ENCODE measurements at regions not wholly inside any gene's neighbourhood (a gene's known extent, or its start where the extent isn't known, plus 50 kb on each side); places are given as distances from the start of the nearest gene placed in this dataset.

- no peak for DNase-seq (ENCODE audit: low read depth)
These were observed 606.1 kb upstream of the SLIT2 start for GRCh38 chr4:19645589-19645988.

DNA sequence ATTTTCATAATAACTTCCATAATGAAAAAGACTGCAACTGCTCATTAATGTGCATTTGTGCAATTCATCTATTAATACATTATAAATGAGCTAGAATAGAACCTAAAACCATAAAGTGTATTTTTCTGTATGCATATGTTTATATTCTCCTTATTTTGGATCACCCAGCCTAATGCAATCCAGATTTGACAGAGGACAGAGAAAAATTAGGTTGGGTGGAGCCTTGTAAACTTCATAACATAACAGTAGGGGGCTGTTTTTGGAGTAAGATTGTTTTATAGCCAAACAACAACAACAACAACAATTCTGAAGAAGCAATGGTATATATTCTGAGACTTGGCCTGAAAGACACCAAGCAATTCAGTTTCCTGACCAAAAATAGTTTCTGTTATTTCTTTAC, 615.3 kb upstream of the SLIT2 start:
- DNase-seq (ENCODE audit: low read depth): no peak

DNA sequence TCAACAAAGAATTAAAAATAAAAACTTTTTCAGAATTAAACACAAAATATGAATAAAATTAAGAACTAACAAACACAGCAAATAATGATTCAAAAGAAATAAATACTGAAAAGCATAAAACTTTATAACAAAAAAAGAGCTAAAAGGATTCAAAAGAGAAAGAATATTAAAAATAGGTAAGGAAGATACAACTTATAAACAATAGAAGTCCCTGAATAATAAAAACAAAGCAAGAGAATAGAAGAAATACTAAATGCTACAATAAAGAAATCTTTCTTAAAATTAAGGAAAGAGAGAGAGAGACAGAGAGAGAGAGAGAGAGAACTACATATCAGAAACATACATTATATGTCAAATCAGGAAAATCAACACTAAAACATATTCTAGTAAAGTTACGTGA, 619.9 kb upstream of the SLIT2 start:
- no peak for DNase-seq (ENCODE audit: low read depth)

DNA sequence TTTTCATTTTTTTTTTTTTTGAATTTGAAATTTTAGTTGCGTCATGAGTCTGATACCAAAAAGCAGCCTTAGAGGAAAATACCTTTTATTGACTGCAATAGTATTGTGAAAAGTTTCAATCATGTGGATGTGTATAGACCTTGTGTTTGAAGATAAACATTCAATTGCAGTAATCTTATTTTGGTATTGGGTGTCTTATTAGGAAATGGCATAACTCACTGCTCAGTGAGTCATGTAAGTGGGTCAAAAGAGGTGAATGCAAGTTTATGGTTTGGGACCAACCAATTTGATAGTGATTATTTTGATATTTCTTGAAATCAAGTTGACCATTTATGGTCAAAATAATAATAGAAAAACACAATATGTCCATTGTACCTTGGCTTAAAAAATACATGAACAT, 627.8 kb upstream of the SLIT2 start:
- no peak for DNase-seq (ENCODE audit: low read depth)

DNA sequence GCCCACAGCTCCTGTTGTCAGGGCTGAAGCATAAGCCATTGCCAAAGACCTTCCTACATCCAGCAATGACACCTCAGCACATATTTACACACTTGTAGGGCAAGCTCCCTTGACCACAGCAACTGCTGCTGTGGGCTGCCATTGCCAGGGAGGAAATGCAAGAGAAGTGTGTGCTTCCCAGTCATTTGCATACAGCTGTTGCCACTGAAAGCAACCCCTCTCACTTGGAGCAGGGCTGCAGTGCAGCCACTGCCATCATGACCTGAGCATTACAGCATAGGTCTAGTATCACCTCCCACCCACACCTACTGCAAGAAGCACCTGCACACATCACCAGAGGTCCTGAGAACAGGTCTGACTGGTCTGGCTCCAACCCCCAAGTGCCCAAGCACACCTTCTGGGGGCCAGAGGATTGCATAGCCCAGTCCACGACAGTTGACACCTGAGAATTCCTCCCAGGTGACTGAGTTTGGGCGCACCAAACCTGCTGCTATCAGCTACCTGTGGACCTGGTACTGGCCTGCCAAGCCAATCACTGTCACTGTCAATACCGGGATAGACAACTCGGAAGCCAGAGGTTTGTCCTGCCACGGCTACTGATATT, 636.5 kb upstream of the SLIT2 start:
- no peak for DNase-seq (ENCODE audit: low read depth)

DNA sequence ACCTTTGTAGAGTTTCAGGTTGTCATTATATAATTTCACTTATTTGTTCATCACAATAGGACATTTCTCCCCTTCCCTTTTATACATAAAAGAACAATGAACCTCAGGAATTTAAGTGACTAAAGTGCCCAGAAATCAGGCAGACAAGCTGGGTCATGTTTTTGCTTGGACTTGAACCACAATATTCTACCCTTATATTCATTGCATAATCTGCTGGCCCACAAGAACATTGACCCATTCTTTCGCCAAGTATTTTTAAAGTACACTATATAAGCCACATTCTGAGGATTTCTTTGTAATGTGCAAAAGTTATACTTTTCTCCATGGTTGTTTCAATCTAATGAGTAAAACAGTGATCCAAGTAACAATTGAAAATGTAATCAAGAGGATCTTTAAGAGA, 637.5 kb upstream of the SLIT2 start:
- DNase-seq (ENCODE audit: low read depth): no peak

DNA sequence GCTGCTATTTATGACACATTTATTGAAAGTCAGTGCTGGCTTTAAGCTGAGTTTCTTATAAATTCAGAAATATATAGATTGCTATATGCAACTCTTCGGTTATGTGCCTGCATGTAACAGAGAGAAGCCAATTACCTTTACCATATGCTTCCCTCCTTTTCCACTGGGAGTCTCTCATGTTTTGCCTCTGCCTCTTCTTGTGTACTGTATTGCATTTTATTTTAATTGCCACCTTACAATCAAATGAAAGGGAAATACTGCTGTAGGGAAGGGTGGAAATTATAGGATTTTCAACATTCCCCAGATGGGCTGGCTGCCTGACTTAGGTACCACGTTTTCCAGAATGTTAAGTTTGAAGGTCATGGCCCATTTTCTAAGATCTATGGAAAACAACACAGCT, 655.4 kb upstream of the SLIT2 start:
- DNase-seq (ENCODE audit: low read depth): no peak

GRCh38 chr4:19592391-19592790, 659.3 kb upstream of the SLIT2 start:
- DNase-seq (ENCODE audit: low read depth): peak; percentile 73

- peak; percentile 21 for DNase-seq (ENCODE audit: low read depth)
These were observed 667.7 kb upstream of the SLIT2 start for GRCh38 chr4:19583827-19584569.

DNA sequence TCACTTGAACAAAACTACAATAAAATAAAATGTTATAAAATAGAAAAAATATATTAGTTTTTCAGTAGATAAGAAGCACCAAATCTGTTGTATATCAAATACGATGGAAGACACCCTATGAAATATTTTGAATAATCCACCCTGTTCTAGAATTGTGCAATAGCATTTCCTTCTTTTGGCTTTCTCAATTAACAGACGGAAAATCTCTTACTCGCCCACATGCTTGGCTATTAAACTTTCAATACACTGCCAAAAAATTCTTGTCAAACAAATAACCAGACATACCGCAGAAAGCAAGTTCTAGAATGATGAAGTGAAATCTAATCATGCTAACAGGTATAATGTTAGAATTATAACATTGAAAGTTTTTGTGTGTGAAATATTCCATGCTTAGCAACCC, 671.6 kb upstream of the SLIT2 start:
- DNase-seq (ENCODE audit: low read depth): no peak

DNA sequence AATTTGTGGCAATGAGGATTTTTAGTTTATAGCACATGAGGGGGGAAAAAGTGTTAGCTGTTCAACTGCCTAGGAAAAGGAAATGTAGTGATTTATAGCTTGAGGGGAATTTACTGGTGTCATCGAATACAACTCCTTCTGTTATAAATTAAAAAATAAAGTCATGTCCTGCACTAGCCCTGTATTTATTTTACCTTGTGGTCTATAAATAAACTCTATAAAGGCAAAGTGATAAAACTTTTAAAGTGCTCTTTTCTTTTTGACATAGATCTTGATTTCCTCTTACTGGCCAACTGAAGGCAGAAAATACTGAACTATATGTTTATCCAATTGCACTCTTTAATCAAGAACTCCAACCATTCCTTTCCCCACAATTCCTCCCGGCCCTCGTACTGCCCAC, 672.1 kb upstream of the SLIT2 start:
- no peak for DNase-seq (ENCODE audit: low read depth)

DNA sequence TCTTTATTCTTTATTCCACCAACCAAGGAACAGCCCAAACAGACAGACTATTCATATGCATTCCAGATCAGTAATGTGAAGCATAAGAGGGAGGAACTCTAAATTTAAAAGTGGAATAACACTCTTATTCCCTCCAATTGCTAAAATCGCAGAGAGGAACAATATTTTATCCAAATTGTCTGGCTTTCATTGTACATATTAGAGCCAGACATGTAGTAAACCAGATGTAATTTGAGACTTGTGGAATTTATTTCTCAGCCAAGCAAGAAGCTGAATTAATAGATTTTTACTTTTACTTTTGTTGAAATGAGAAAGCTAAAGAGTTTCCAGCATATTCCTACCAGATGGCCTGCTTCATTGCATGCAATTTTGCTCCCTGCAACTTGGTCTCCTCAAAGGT, 674.6 kb upstream of the SLIT2 start:
- DNase-seq (ENCODE audit: low read depth): no peak

GRCh38 chr4:19575924-19576323, 675.8 kb upstream of the SLIT2 start:
- DNase-seq (ENCODE audit: low read depth): peak; percentile 5

- DNase-seq (ENCODE audit: low read depth): no peak
These were observed 685.7 kb upstream of the SLIT2 start for GRCh38 chr4:19566041-19566440.

DNA sequence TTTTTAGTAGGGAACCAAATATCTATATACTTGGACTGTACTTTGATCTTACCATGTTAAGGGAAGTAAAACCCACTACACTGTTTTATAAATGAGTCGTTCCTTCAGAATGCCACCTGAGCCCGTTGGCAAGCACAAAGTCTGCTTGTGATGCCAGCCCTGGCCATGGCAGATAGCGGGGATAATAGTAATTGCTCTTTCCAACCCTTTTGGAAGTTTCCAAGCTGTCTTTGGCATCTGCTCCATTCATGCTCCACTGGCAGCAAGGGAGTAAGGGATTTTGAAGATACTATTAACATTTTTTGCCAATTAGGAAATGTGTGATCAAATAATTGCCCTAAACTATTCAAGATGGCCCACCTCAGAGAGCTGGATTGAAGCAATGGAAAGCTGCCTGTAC, 689.2 kb upstream of the SLIT2 start:
- DNase-seq (ENCODE audit: low read depth): no peak

GRCh38 chr4:19557161-19557560, 694.5 kb upstream of the SLIT2 start:
- peak; percentile 71 for DNase-seq (ENCODE audit: low read depth)

DNA sequence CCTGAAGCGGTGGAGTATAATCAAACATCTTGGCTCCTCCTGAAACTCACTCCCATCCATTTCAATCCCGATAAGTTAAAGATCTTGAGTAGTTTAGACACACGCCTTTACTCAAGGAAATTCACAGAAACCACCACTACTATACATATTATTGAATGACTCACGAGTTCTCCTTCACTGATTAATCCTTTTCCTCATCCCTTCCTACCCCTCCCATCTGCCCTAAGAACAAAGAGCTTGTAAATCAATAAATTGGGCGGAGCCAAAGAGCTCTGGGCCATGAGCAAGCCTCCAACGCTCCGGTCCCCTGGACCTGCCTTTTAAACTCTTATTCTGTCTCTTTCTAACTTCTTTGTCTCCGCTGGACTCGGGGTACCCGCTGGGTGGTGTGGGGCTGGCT, 695.4 kb upstream of the SLIT2 start:
- DNase-seq (ENCODE audit: low read depth): peak; percentile 60

- no peak for DNase-seq (ENCODE audit: low read depth)
These were observed 704.2 kb upstream of the SLIT2 start for GRCh38 chr4:19547463-19547862.

- no peak for DNase-seq (ENCODE audit: low read depth)
These were observed 707.1 kb upstream of the SLIT2 start for GRCh38 chr4:19544446-19545125.

DNA sequence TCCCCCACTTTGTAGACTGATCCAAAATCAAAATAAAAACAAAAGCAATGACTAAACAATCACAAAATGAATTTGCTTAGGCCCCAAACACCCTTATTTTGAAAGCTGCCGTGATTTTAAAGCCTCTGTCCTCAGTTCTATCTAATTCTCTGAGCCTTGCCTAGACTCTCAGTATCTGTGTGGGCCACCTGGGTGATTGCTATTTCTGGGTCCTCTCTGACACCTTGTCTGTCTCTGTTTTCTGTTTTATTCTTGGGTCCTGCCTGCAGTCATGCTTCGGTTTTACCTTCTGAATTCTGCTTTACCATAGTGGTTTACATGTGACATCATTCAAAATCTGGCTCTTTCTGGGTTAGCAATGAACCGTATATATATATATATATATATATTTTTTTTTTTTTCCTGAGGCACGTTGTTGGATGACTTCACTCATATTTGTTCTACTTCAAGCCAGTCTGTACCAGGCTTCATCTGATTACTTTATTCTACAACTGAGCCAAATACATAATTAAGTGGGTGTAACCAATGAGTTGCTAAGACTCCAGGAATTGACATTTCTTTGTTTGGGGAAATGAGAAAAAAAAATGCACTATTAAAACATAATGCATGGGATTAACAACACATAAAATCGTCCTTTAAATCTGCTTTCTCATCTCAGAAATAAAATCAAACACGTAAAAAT, 710.7 kb upstream of the SLIT2 start:
- DNase-seq (ENCODE audit: low read depth): no peak

DNA sequence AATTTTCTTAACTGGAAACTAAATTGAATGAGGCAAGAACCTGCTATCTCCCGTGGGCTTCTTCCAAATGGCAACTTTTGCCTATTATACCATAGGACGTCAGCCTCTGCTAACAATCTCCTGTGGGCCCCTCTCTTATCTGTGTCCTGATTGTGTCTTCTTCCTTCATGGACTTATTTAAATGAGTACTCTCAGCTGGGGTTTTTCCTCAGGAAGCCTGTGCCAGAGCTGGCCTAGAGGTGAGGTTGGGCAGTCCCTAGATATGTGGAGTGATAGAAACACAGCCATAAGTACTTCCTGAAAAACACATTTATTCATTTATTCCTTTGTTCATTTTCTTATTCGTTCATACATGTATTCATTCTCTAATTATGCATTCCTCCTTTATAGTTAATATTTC, 712.5 kb upstream of the SLIT2 start:
- no peak for DNase-seq (ENCODE audit: low read depth)

- DNase-seq (ENCODE audit: low read depth): no peak
These were observed 717.5 kb upstream of the SLIT2 start for GRCh38 chr4:19534159-19534558.
